Colonic mucosa (tissue), 4 donors: ENCODE measurements at regions not wholly inside any gene's neighbourhood (a gene's known extent, or its start where the extent isn't known, plus 50 kb on each side); places are given as distances from the start of the nearest gene placed in this dataset.
"Not testable (repeated sequence)": the region's sequence is repeated elsewhere in the genome, so short reads cannot be mapped to it uniquely, and the experiment has no call there.

Experiments used
- DNase-seq: peaks from one replicate; pipeline ENCODE4 v3.0.0-alpha.2; 2020
- H3K27ac ChIP-seq: fragments of 200-600 bp; one replicate; pipeline ENCODE4 v1.8.0; 2021
- H3K27me3 ChIP-seq: fragments of 200-600 bp; one replicate; pipeline ENCODE4 v1.8.0; 2021
- H3K36me3 ChIP-seq: fragments of 200-600 bp; one replicate; pipeline ENCODE4 v1.8.0; 2021
- H3K4me1 ChIP-seq: fragments of 200-600 bp; one replicate; pipeline ENCODE4 v1.8.0; 2021; ENCODE audit warnings: mild to moderate bottlenecking
- H3K4me3 ChIP-seq: fragments of 200-600 bp; one replicate; pipeline ENCODE4 v1.8.0; 2021
- H3K9ac ChIP-seq, 2 donors: one replicate each; pipeline ENCODE4 v1.7.0; 2013; ENCODE audit warnings: control low read depth in 2 of 2, low read depth in 2 of 2, low read length in 2 of 2
- H3K9me3 ChIP-seq: fragments of 200-600 bp; one replicate; pipeline ENCODE4 v1.8.0; 2021
- intact Hi-C: fragments of 100-400 bp; cut with DNase I; formaldehyde crosslinking; loops from one replicate; pipeline ENCODE4 v1.14.1; 2022
- TF ChIP-seq, protein P1 (sequence below): fragments of 200-600 bp; IDR thresholded peaks from one replicate; pipeline ENCODE4 v1.8.0; 2022; ENCODE audit warnings: antibody characterized with exemption, mild to moderate bottlenecking
- donor health status: healthy.
- donor health status: DM: no; HTN: no; CAD: no.
- donor health status: DM: no; HTN: no; CAD: no.

DNA sequence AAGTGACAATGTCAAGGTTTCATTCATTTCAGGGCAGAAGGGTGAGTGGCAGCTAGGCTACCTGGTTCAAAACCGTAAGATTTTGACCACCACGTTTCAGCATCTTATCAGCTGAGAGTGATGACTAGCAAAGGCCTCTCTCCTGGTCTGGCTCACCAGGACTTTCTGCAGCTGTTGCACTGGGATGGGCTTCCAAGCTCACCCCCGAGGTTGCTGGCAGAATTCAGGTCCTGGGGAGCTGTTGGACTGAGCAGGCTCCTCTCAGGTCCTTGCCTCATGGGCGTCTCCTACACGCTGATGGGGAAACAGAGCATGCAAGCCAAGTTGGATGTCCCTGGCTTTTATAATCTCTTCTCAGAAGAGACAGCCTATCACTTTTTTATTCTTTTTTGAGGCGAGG lies 88.8 kb upstream of the RNU6-1 start:
- Histone ChIP-seq H3K36me3 (no peaks in the 10 kb centered on the region), H3K4me3 (no peak overlapping the region), H3K27ac (no peak overlapping the region), H3K9me3 (no peaks in the 10 kb centered on the region), H3K27me3 (no peaks in the 10 kb centered on the region), H3K9ac (no peak overlapping the region), H3K4me1 (no peaks in the 10 kb centered on the region)
- TF ChIP-seq, protein P1, sequence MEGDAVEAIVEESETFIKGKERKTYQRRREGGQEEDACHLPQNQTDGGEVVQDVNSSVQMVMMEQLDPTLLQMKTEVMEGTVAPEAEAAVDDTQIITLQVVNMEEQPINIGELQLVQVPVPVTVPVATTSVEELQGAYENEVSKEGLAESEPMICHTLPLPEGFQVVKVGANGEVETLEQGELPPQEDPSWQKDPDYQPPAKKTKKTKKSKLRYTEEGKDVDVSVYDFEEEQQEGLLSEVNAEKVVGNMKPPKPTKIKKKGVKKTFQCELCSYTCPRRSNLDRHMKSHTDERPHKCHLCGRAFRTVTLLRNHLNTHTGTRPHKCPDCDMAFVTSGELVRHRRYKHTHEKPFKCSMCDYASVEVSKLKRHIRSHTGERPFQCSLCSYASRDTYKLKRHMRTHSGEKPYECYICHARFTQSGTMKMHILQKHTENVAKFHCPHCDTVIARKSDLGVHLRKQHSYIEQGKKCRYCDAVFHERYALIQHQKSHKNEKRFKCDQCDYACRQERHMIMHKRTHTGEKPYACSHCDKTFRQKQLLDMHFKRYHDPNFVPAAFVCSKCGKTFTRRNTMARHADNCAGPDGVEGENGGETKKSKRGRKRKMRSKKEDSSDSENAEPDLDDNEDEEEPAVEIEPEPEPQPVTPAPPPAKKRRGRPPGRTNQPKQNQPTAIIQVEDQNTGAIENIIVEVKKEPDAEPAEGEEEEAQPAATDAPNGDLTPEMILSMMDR, result no peak
- intact Hi-C loops, result no loop called here
- no peak for DNase-seq

DNA sequence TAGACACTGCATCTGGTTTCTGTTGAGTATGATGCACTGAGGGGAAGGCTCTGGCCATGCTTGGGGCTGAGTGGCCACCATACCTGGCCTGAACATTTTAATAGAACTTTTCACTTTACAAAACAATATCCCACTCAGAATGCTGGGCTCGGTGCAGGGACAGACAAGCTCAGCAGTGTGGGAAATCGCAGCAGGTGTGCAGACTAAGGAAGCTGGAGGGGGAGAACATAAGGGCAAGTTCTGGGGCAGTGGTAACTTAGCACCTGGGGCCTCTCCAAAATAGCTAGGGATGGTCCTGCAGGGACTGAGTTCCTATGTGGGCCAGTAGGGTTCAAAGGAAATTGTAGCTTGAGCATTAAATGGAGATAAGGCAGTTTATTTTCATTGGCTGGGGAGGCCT lies 90.9 kb upstream of the RNU6-1 start:
- no peak overlapping the region for H3K27ac ChIP-seq
- no peak for DNase-seq
- no peaks in the 10 kb centered on the region for H3K9me3 ChIP-seq
- H3K9ac ChIP-seq, result no peak overlapping the region
- TF ChIP-seq, protein P1, result no peak
- no peaks in the 10 kb centered on the region for H3K36me3 ChIP-seq
- no peaks in the 10 kb centered on the region for H3K4me1 ChIP-seq
- H3K4me3 ChIP-seq, result no peak overlapping the region
- H3K27me3 ChIP-seq, result no peaks in the 10 kb centered on the region
- intact Hi-C loops, result no loop called here

DNA sequence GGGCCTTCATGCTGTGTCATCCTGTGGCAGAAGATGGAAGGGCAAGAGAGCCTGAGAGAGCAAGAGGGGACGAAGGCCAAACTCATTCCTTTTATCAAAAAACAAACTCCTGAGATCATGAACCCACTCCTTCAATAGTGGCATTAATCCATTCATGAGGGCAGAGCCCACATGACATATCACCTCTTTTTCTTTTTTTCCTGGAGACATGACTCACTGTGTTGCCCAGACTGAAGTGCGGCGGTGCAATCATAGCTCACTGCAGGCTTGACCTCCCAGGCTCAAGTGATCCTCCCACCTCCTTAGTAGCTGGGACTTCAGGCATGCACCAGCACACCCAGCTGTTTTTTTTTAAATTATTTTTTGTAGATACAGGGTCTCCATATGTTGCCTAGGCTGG lies 92.0 kb upstream of the RNU6-1 start:
- H3K9ac ChIP-seq, result no peak overlapping the region
- no peak overlapping the region for H3K27ac ChIP-seq
- H3K4me3 ChIP-seq, result no peak overlapping the region
- no peak for DNase-seq
- no peaks in the 10 kb centered on the region for H3K36me3 ChIP-seq
- intact Hi-C loops, result no loop called here
- no peaks in the 10 kb centered on the region for H3K4me1 ChIP-seq
- H3K9me3 ChIP-seq, result no peaks in the 10 kb centered on the region
- H3K27me3 ChIP-seq, result no peaks in the 10 kb centered on the region
- TF ChIP-seq, protein P1, result no peak

DNA sequence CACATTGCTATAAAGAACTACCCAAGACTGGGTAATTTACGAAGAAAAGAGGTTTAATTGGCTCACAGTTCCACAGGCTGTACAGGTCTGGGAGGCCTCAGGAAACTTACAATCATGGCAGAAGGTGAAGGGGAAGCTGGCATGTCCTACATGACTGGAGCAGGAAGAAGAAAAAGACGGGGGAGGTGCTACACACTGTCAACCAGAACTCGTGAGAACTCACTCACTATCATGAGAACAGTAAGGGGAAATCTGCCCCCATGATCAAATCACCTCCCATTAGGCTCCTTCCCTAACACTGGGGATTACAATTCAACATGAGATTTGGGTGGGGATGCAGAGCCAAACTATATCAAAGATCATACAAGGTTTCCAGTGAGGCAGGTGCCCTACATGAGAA lies 94.3 kb upstream of the RNU6-1 start:
- DNase-seq, H3K36me3 ChIP-seq, H3K9me3 ChIP-seq, H3K4me3 ChIP-seq, intact Hi-C loops, H3K27me3 ChIP-seq, H3K4me1 ChIP-seq, H3K9ac ChIP-seq, H3K27ac ChIP-seq: not testable (repeated sequence)

DNA sequence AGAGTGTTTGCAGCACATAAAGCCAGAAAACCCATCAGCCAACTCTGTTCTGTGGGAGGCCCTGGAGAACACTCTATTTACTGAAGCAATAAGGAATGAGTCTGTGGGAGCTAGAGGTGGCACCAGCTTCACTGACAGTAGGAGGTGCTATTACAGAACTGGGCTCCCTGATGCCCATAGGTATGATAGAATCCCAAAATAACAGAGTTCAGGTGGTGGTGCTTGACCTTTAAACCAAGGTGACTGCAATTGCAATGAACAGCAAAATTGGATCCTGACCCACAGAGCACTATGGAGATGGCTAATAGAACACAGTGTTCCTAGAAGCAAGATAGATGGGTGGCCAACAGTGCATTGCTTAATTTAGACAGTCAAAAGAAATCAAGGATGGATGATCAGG lies 95.4 kb upstream of the RNU6-1 start:
- TF ChIP-seq, protein P1, result no peak
- Histone ChIP-seq H3K9ac (no peak overlapping the region), H3K36me3 (no peaks in the 10 kb centered on the region), H3K4me3 (no peak overlapping the region), H3K9me3 (no peaks in the 10 kb centered on the region), H3K4me1 (no peaks in the 10 kb centered on the region), H3K27ac (no peak overlapping the region), H3K27me3 (no peaks in the 10 kb centered on the region)
- no peak for DNase-seq
- intact Hi-C loops, result no loop called here

DNA sequence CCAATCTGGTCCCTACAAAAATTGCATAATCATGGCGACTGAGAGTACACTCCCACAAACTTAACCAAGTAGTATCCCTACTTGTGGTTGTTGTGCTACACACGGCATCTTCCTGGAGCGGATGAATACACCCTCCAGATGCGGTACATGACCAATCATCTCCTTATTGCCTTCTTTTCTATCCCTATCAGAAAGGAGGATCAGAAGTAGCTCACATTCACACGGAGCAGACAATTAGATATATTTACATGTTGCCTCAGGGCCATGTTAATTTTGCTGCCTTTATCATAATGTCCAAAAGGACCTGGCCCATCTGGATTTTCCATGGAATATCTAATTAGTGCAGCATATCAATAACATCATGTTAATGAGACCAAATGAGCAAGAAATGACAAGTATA lies 96.4 kb upstream of the RNU6-1 start:
- TF ChIP-seq, protein P1, result no peak
- Histone ChIP-seq H3K27me3 (no peaks in the 10 kb centered on the region), H3K9me3 (no peaks in the 10 kb centered on the region), H3K4me3 (no peak overlapping the region), H3K27ac (no peak overlapping the region), H3K4me1 (no peaks in the 10 kb centered on the region), H3K9ac (no peak overlapping the region), H3K36me3 (no peaks in the 10 kb centered on the region)
- intact Hi-C loops, result no loop called here
- DNase-seq, result no peak
